Fibroblast of the aortic adventitia (primary cell): ENCODE measurements at regions not wholly inside any gene's neighbourhood (a gene's known extent, or its start where the extent isn't known, plus 50 kb on each side); places are given as distances from the start of the nearest gene placed in this dataset.

ENCODE experiments used
- DNase-seq: peaks from one replicate; pipeline ENCODE4 v3.0.0-alpha.2; 2010; ENCODE audit warnings: low read depth
- H3K4me3 ChIP-seq: 2 replicates; pipeline ENCODE4 v1.5.1; 2011; ENCODE audit warnings: low read depth, mild to moderate bottlenecking, control low read depth, low read length, moderate library complexity
- CTCF ChIP-seq: IDR thresholded peaks from 2 replicates; pipeline ENCODE4 v1.5.1; 2011; ENCODE audit warnings: mild to moderate bottlenecking, low read length, control low read depth, inconsistent platforms; ENCODE audit not compliant: insufficient read depth

- DNase-seq: no peak
- TF ChIP-seq CTCF: no peak
- no peak overlapping the region for H3K4me3 ChIP-seq
Observed at GRCh38 chr18:53819671-53820070, 404.8 kb downstream of the MBD2 start.

GRCh38 chr18:53819174-53819573 is 405.3 kb downstream of the MBD2 start:
- H3K4me3 ChIP-seq: no peak overlapping the region
- DNase-seq: no peak
- TF ChIP-seq CTCF: no peak

GRCh38 chr18:53817976-53818950 is 406.2 kb downstream of the MBD2 start:
- no peak for TF ChIP-seq CTCF
- H3K4me3 ChIP-seq: no peak overlapping the region
- no peak for DNase-seq

GRCh38 chr18:53800171-53800570 is 424.3 kb downstream of the MBD2 start:
- DNase-seq: no peak
- H3K4me3 ChIP-seq: no peak overlapping the region
- TF ChIP-seq CTCF: no peak

- TF ChIP-seq CTCF: peak; percentile 9
- no peak overlapping the region for H3K4me3 ChIP-seq
- DNase-seq: peak; percentile 73
Observed at GRCh38 chr18:53799134-53799533, 425.3 kb downstream of the MBD2 start.

- no peak for TF ChIP-seq CTCF
- DNase-seq: peak; percentile 72
- no peak overlapping the region for H3K4me3 ChIP-seq
Observed at GRCh38 chr18:53798516-53798915, 426.0 kb downstream of the MBD2 start.

- no peak for TF ChIP-seq CTCF
- H3K4me3 ChIP-seq: no peak overlapping the region
- DNase-seq: no peak
Observed at GRCh38 chr18:53797998-53798495, 426.4 kb downstream of the MBD2 start.
